Aorta (tissue), 5 donors: ENCODE measurements at regions not wholly inside any gene's neighbourhood (a gene's known extent, or its start where the extent isn't known, plus 50 kb on each side); places are given as distances from the start of the nearest gene placed in this dataset.

ENCODE experiments used
- ATAC-seq: fragments of 200-7000 bp; cut with Tn5 transposase; one replicate; pipeline ENCODE4 v1.9.1; 2022; ENCODE audit warnings: moderate library complexity; ENCODE audit not compliant: low FRiP score
- DNase-seq, 2 donors: peaks; one replicate each; pipeline ENCODE4 v3.0.0-alpha.2; 2020
- H3K27ac ChIP-seq, 2 donors: one replicate each; pipeline ENCODE4 v1.5.1; 2013; ENCODE audit warnings: low read length in 2 of 2, mild to moderate bottlenecking in 2 of 2, moderate library complexity in 2 of 2, control low read depth in 1 of 2, inconsistent platforms in 1 of 2, low read depth in 1 of 2
- H3K27me3 ChIP-seq, 2 donors: one replicate each; pipeline ENCODE4 v1.6.1; 2013; ENCODE audit warnings: control low read depth in 1 of 2, low read length in 1 of 2, mild to moderate bottlenecking in 1 of 2, moderate library complexity in 1 of 2; ENCODE audit not compliant: insufficient read depth in 2 of 2, control insufficient read depth in 1 of 2
- H3K36me3 ChIP-seq, 2 donors: one replicate each; pipeline ENCODE4 v1.6.1; 2013; ENCODE audit warnings: control low read depth in 1 of 2, low read length in 1 of 2, mild to moderate bottlenecking in 1 of 2; ENCODE audit not compliant: insufficient read depth in 2 of 2, control insufficient read depth in 1 of 2
- H3K4me1 ChIP-seq, 2 donors: one replicate each; pipeline ENCODE4 v1.6.1; 2013; ENCODE audit warnings: low read length in 2 of 2, control low read depth in 1 of 2, mild to moderate bottlenecking in 1 of 2, moderate library complexity in 1 of 2; ENCODE audit not compliant: insufficient read depth in 2 of 2, control insufficient read depth in 1 of 2
- H3K4me3 ChIP-seq, 2 donors: one replicate each; pipeline ENCODE4 v1.5.1; 2013; ENCODE audit warnings: low read length in 2 of 2, control low read depth in 1 of 2, mild to moderate bottlenecking in 1 of 2
- H3K9me3 ChIP-seq: one replicate; pipeline ENCODE4 v1.6.1; 2013; ENCODE audit warnings: mild to moderate bottlenecking, low read length; ENCODE audit not compliant: control insufficient read depth
- WGBS, 2 donors: extraction: QIAGEN DNeasy Blood & Tissue Kit; methylation state at CpG; one replicate each; pipeline ENCODE4 v1.1.7; 2013; 5-methylcytosine and 5-hydroxymethylcytosine counted together
- intact Hi-C, 2 donors: fragments of 100-400 bp; cut with DNase I; formaldehyde crosslinking; loops; one replicate each; pipeline versions ENCODE4 v1.14.2 to v1.15.0; 2022
- donor health status: healthy with polysubstance abuse.
- donor health status: Bipolar disorder and iron deficiency.
- donor health status: DM: no; HTN: no; CAD: no.
- donor health status: DM: no; HTN: no; CAD: no.
- donor health status: DM: yes; HTN: yes; CAD: no.

- H3K4me1 ChIP-seq = no peaks in the 10 kb centered on the region
- 78 to 85% methylated on average over 1 of the region's 1 CpG for WGBS, 2 donors
- H3K4me3 ChIP-seq = no peak overlapping the region
- no peak overlapping the region for H3K27ac ChIP-seq
- peaks cover 2% of the 10 kb centered on the region for H3K9me3 ChIP-seq
- DNase-seq (no peak), ATAC-seq (no peak)
- H3K36me3 ChIP-seq = no peaks in the 10 kb centered on the region
- no peaks in the 10 kb centered on the region for H3K27me3 ChIP-seq
- intact Hi-C loops = no loop called here
These were observed 468.0 kb downstream of the COL11A1 start for GRCh38 chr1:102640312-102640711.

GRCh38 chr1:102631691-102632090 is 476.6 kb downstream of the COL11A1 start:
- Histone ChIP-seq H3K4me3 (no peak overlapping the region), H3K27me3 (no peaks in the 10 kb centered on the region), H3K9me3 (no peaks in the 10 kb centered on the region), H3K36me3 (no peaks in the 10 kb centered on the region), H3K4me1 (no peaks in the 10 kb centered on the region), H3K27ac (no peak overlapping the region)
- ATAC-seq = no peak
- no peak for DNase-seq
- 62 to 65% methylated on average over 3 of the region's 3 CpGs for WGBS, 2 donors
- intact Hi-C loops = no loop called here

- H3K9me3 ChIP-seq = peaks cover 1% of the 10 kb centered on the region
- DNase-seq = no peak
- H3K36me3 ChIP-seq = no peaks in the 10 kb centered on the region
- H3K4me1 ChIP-seq = no peaks in the 10 kb centered on the region
- ATAC-seq = no peak
- no peak overlapping the region for H3K4me3 ChIP-seq
- no peak overlapping the region for H3K27ac ChIP-seq
- 86 to 89% methylated on average over 1 of the region's 1 CpG for WGBS, 2 donors
- no peaks in the 10 kb centered on the region for H3K27me3 ChIP-seq
- intact Hi-C loops = no loop called here
These were observed 478.3 kb downstream of the COL11A1 start for GRCh38 chr1:102630041-102630440.

GRCh38 chr1:102628109-102628613 is 480.2 kb downstream of the COL11A1 start:
- Histone ChIP-seq H3K27ac (no peak overlapping the region), H3K9me3 (peaks cover 1% of the 10 kb centered on the region), H3K4me3 (no peak overlapping the region), H3K27me3 (no peaks in the 10 kb centered on the region), H3K4me1 (no peaks in the 10 kb centered on the region), H3K36me3 (no peaks in the 10 kb centered on the region)
- ATAC-seq (no peak), DNase-seq (no peak)
- intact Hi-C loops = no loop called here
- WGBS, 2 donors = 61 to 63% methylated on average over 5 of the region's 5 CpGs

GRCh38 chr1:102627145-102627544 is 481.2 kb downstream of the COL11A1 start:
- Histone ChIP-seq H3K4me1 (no peaks in the 10 kb centered on the region), H3K27me3 (no peaks in the 10 kb centered on the region), H3K36me3 (no peaks in the 10 kb centered on the region), H3K9me3 (peaks cover 1% of the 10 kb centered on the region), H3K27ac (no peak overlapping the region), H3K4me3 (no peak overlapping the region)
- WGBS, 2 donors = 69 to 82% methylated on average over 2 of the region's 2 CpGs
- DNase-seq (no peak), ATAC-seq (no peak)
- intact Hi-C loops = no loop called here

GRCh38 chr1:102615896-102616295 is 492.4 kb downstream of the COL11A1 start:
- no peaks in the 10 kb centered on the region for H3K4me1 ChIP-seq
- H3K4me3 ChIP-seq = no peak overlapping the region
- ATAC-seq (no peak), DNase-seq (no peak)
- no peaks in the 10 kb centered on the region for H3K9me3 ChIP-seq
- intact Hi-C loops = no loop called here
- no peak overlapping the region for H3K27ac ChIP-seq
- H3K27me3 ChIP-seq = no peaks in the 10 kb centered on the region
- H3K36me3 ChIP-seq = no peaks in the 10 kb centered on the region
- WGBS, 2 donors = 56 to 59% methylated on average over 2 of the region's 2 CpGs

GRCh38 chr1:102595106-102595505 is 513.2 kb downstream of the COL11A1 start:
- intact Hi-C loops = no loop called here
- no peaks in the 10 kb centered on the region for H3K9me3 ChIP-seq
- H3K4me1 ChIP-seq = no peaks in the 10 kb centered on the region
- H3K27me3 ChIP-seq = no peaks in the 10 kb centered on the region
- 89 to 92% methylated on average over 2 of the region's 2 CpGs for WGBS, 2 donors
- no peaks in the 10 kb centered on the region for H3K36me3 ChIP-seq
- no peak overlapping the region for H3K27ac ChIP-seq
- ATAC-seq (no peak), DNase-seq (no peak)
- no peak overlapping the region for H3K4me3 ChIP-seq

- Histone ChIP-seq H3K27ac (no peak overlapping the region), H3K4me3 (no peak overlapping the region), H3K27me3 (no peaks in the 10 kb centered on the region), H3K36me3 (no peaks in the 10 kb centered on the region), H3K9me3 (no peaks in the 10 kb centered on the region), H3K4me1 (no peaks in the 10 kb centered on the region)
- no peak for DNase-seq
- intact Hi-C loops = no loop called here
- ATAC-seq = no peak
These were observed 515.0 kb downstream of the COL11A1 start for GRCh38 chr1:102593276-102593675.

- intact Hi-C loops = no loop called here
- WGBS, 2 donors = 31 to 38% methylated on average over 2 of the region's 2 CpGs
- no peak for DNase-seq
These were observed 519.8 kb downstream of the COL11A1 start for GRCh38 chr1:102588536-102588935.

More at GRCh38 chr1:102588536-102588935, 519.8 kb downstream of the COL11A1 start:
- Histone ChIP-seq H3K36me3 (no peaks in the 10 kb centered on the region), H3K27ac (no peak overlapping the region), H3K9me3 (no peaks in the 10 kb centered on the region), H3K4me3 (no peak overlapping the region), H3K4me1 (no peaks in the 10 kb centered on the region), H3K27me3 (no peaks in the 10 kb centered on the region)
- ATAC-seq = no peak
